NCI-H748 treated with DMSO at 0.1 percent for 48 hours (cell line): ENCODE measurements at regions not wholly inside any gene's neighbourhood (a gene's known extent, or its start where the extent isn't known, plus 50 kb on each side); places are given as distances from the start of the nearest gene placed in this dataset.
"Not testable (repeated sequence)": the region's sequence is repeated elsewhere in the genome, so short reads cannot be mapped to it uniquely, and the experiment has no call there.

Experiments used
- DNase-seq: peaks from one replicate; lab custom pipeline; 2025; lab: John Stamatoyannopoulos, UW

GRCh38 chr3:152667267-152667666 lies 167.7 kb upstream of the P2RY1 start:
- no peak for DNase-seq

DNA sequence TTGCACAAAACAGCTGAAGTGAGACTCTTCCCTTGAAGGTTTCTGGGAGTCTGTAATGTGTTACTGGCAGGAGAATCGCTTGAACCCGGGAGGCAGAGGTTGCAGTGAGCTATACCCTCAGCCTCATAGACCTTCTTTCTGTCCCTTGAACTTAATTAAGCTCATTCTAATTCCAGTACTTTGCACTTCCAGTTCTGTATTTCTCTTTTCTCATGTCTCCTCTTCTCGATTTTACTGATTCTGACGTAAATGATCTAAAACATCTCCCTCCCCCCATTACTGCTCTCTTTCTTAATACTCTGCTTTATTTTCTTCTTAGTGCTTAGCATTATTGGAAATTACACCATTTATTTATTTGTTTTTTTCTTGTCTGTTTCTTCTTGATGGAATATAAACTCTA lies 165.4 kb upstream of the P2RY1 start:
- no peak for DNase-seq

DNA sequence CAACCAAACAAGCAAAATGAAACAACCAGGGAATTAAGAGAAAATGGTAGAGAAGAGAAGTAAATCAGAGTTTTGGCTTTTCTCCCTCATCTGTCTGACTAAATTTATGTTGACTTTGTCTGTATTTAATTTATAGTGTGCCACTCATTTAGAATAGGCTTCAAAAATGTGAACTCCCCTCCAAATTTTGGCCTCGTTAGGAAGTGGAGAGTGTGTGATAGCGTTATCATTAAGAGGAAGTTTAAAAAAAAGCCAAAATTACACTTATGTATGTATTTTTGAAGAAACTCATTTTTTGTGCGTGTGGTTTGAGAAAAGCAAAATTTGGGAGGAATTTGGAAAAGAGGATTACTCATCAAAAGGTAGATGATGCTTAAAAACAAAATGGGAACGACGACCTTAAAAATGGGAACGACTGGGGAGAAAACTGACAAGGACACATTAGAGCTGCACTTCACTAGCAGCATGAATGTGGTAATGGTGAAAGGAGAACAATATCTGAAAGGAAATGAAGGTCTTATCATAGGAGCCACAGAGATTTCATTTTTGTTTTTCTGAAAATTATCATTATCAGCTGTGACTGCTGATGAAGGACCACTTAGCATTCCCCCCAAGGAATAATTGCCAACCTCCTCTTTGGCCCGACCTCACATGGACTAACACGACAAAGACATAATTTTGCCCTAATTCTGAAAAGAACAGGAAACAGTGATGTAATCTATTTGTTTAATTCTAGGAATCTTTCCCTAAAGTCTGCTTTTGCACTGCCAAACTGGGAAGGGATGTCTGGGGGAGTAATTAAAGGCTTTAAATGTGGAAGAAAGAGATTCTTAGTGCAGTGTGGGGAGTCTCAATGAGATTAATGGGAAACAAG lies 163.2 kb upstream of the P2RY1 start:
- DNase-seq = no peak

GRCh38 chr3:152672320-152672649 lies 162.6 kb upstream of the P2RY1 start:
- DNase-seq = no peak

GRCh38 chr3:152676810-152677379 lies 158.0 kb upstream of the P2RY1 start:
- DNase-seq = no peak

DNA sequence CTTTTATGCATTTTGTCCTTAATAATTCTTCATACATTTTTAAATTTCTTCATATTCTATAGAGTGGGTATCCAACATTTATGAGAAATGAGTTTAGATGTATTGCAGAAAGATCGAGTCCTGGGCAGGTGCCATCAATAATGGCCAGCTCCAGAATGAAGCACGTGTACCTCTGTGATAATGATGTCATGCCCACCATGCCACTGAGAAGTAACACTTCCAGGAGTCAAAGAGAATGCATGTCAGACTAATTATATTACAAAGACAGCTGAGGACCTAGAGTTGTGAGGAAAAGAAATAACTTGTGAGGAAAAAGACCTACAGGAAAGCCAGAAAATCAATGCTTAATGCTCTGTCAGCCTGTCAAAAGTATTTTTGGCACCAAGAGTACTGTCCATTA lies 157.4 kb upstream of the P2RY1 start:
- DNase-seq = no peak

DNA sequence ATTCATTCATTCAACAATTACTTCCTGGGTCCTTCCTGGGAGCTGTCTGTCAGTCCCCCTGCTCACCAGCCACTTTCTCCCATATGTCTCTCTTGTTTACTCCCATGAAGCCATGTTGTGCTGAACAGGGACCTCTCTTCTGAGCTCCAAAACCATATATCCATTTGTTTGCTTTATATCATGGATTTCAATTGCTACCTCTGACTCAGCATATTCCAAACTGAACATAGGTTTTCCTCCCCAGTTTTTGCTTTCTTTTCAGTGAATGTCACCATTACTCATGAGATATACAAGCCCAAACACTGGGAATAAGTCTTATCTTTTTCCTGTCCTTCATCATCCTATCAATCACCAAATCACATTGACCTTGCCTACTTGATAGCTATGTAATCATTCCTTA lies 152.5 kb upstream of the P2RY1 start:
- DNase-seq = no peak

GRCh38 chr3:152683521-152683999 lies 151.4 kb upstream of the P2RY1 start:
- DNase-seq = no peak

DNA sequence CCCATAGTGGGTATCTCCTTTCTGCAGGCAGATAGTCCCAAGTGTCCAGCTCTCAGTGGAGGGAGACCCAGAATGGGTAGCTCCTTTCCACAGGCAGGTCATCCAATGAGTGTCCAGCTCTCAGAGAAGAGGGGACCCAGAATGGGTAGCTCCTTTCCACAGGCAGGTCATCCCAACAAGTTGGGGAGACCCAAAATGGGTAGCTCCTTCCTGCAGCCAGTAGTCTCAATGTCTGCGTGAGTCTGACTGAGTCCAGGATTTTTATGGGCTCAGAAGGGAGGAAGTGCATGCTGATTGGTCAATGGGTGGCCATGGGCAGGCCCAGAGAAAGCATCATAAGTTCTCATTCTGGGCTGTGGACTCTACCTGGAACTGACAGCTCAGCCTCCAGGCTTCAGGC lies 150.7 kb upstream of the P2RY1 start:
- DNase-seq = no peak

DNA sequence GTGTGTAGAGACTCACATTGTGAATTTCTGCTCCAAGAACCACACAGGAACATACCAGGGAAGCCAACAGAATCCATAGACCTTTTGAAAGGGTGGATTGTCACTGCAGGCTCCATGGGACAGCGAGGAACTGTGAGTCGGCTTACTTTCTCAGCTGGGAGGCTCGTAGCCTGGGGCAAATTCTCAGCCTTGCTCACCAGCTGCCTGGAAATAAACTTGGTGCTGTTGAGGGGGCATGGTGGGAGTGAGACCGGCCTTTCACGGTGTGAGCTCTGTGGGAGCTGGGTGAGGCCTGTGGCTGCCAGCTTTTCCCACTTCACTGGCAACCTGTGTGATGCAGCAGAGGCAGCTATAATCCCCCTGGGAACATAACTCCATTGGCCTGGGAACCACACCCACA lies 146.6 kb upstream of the P2RY1 start:
- no peak for DNase-seq

GRCh38 chr3:152692326-152692725 lies 142.6 kb upstream of the P2RY1 start:
- DNase-seq = not testable (repeated sequence)

DNA sequence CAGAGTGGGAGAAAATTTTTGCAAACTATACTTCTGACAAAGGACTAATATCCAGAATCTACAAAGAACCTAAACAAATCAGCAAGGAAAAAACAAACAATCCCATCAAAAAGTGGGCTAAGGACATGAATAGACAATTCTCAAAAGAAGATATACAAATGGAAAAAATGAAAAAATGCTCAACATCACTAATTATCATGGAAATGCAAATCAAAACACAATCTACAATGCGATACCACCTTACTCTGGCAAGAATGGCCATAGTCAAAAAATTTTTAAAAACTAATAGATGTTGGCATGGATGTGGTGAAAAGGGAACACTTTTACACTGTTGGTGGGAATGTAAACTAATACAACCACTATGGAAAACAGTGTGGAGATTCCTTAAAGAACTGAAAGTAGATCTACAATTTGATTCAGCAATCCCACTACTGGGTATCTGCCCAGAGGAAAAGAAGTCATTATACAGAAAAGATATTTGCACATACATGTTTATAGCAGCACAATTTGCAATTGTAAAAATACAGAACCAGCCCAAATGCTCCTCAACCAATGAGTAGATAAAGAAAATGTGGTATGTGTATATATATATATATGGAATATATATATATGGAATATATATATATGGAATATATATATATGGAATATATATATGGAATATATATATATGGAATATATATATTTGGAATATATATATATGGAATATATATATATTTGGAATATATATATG lies 141.2 kb upstream of the P2RY1 start:
- not testable (repeated sequence) for DNase-seq

- no peak for DNase-seq
Measured at GRCh38 chr3:152695840-152696239, 139.1 kb upstream of the P2RY1 start.

DNA sequence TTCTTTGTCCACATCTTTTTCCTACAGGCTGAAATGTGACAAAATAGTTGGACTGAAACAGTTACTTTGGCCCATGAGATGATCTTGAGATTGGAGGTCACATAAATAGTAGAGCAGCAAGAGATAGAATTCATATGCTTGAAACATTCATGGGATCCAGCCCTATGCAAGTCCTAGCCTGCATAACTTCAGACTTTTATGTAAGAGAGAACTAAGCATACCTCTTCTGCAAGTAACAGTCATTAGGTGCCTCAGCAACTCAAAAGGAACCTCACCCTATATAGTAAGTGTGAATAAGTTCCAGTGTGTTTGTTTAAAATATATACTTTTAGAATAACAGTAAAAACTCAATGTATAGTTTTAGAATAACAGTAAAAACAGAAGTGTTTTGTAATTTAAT lies 138.0 kb upstream of the P2RY1 start:
- no peak for DNase-seq

DNA sequence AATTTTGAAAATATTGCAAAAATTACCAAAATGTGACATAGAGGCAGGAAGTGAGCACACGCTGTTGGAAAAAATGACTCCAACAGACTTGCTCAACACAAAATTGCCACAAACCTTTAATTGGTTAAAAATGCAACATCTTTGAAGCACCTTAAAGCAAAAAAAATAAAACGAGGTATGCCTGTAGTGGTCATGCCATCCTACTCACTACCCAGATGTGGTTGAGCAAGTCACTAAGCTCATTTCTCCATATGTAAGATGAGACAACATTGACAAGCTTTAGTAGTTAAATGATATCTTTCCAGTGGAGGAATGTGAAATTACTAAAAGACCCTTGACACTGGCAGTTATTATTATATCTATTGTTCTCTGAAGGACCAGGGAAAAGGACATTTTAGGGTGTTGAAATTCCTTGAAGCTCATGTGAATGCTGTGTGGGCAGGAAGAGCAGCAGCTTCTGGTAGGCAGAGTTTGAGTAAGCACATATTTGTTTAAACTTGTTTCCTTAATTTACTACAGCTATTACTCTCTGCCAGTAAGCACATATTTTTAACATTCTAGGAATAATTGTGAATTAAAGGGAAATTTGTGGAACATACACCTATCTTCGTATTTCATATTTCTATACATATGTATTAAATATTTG lies 131.6 kb upstream of the P2RY1 start:
- no peak for DNase-seq

DNA sequence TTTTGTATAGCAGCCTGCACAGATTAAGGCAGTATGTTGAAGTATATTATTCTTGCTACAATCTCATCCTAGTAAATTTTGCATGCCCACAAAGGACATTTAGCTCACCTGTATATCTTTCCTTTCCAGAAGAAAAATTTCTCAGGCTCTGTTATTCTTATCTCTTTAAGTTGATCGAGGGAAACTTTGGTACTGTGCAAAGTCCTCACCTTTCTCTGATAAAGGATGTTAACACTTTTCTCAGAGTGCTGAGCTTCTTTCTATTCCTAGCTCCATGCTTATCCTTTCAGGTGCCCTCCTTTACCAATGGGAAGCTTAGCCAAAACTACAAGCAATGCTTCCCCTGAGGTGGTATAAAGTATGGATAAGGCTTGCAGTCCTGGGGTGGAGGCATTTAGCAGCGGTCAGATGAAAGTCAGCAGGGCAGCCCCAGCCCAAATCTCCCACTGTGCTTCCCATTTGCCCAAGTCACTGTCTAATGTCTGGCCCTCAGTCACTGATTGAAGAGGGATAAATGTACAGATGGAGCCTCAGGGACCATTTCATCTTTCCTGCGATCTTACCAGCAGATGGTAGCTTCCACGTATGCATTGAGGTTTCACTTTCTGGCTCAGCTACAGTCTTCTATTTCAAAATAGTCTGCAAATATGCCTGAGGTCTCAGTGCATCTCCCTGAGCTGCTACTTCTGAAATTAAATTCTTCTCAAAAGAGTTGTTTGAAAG lies 127.8 kb upstream of the P2RY1 start:
- no peak for DNase-seq

DNA sequence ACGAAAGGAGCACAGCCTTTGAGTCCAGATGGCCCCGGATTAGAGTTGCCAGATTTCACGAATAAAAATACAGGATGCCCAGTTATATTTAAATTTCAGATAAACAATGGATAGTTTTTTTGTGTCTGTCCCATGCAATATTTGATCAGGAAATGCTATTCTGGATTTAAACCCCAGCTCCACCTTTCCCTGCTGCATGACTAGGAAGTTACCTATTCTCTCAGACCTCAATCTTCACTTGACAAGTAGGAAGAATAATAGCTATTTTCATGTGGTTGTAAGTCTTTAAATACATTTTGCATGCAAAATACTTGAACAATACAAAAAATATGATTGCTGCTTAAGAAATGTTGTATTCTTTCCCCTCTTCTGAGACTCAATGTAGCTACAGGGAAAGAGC lies 125.3 kb upstream of the P2RY1 start:
- DNase-seq = no peak

DNA sequence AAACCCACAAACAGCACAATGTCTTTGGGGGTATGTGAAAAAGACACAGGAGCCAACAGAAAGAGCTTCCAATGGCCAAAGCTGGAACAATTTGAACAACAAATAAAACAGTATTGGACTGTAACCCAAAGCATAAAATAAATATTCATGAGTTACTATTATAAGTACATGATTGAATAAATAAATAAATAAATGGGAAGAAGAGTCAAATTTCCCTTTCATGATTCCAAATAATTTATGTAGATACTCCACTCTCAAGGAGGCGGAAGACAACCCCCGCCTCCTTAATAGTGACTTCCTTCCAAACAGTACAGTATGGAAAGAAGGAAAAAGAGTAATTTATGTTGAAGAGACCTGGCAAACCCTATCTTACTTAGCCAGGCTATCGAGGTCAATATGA lies 124.4 kb upstream of the P2RY1 start:
- no peak for DNase-seq

- no peak for DNase-seq
Measured at GRCh38 chr3:152713989-152714388, 120.9 kb upstream of the P2RY1 start.

- no peak for DNase-seq
Measured at GRCh38 chr3:152714507-152714906, 120.4 kb upstream of the P2RY1 start.

- DNase-seq = no peak
Measured at GRCh38 chr3:152717252-152717651, 117.7 kb upstream of the P2RY1 start.

GRCh38 chr3:152718810-152719209 lies 116.1 kb upstream of the P2RY1 start:
- no peak for DNase-seq
